RWPE2 (cell line): ENCODE measurements at regions not wholly inside any gene's neighbourhood (a gene's known extent, or its start where the extent isn't known, plus 50 kb on each side); places are given as distances from the start of the nearest gene placed in this dataset.
"Not testable (repeated sequence)": the region's sequence is repeated elsewhere in the genome, so short reads cannot be mapped to it uniquely, and the experiment has no call there.

Source experiments
- ATAC-seq: fragments of 200-7000 bp; cut with Tn5 transposase; 3 replicates; pipeline ENCODE4 v1.9.1; 2021; ENCODE audit warnings: low read depth
- DNase-seq: peaks from one replicate; pipeline ENCODE4 v3.0.0-alpha.2; 2020; ENCODE audit warnings: low spot score
- H3K27ac ChIP-seq: fragments of 450-650 bp; 2 replicates; pipeline ENCODE4 v1.5.1; 2017; ENCODE audit warnings: mild to moderate bottlenecking; ENCODE audit not compliant: poor library complexity, severe bottlenecking
- H3K27me3 ChIP-seq: fragments of 250-450 bp; sonication (Bioruptor Pico); 2 replicates; pipeline ENCODE4 v1.5.1; 2021; ENCODE audit warnings: mild to moderate bottlenecking, moderate library complexity; ENCODE audit not compliant: insufficient read depth, poor library complexity, severe bottlenecking
- H3K36me3 ChIP-seq: fragments of 250-450 bp; sonication (Bioruptor Pico); 2 replicates; pipeline ENCODE4 v1.5.1; 2020; ENCODE audit warnings: low read depth, mild to moderate bottlenecking, moderate library complexity
- H3K4me1 ChIP-seq: fragments of 250-450 bp; sonication (Bioruptor Pico); 2 replicates; pipeline ENCODE4 v1.5.1; 2021; ENCODE audit warnings: mild to moderate bottlenecking, moderate library complexity; ENCODE audit not compliant: insufficient read depth, poor library complexity, severe bottlenecking
- H3K4me3 ChIP-seq: fragments of 250-450 bp; sonication (Bioruptor Pico); 2 replicates; pipeline ENCODE4 v1.5.1; 2021; ENCODE audit warnings: mild to moderate bottlenecking, moderate library complexity; ENCODE audit not compliant: severe bottlenecking
- H3K9me3 ChIP-seq: fragments of 250-450 bp; sonication (Bioruptor Pico); 2 replicates; pipeline ENCODE4 v1.5.1; 2021; ENCODE audit warnings: mild to moderate bottlenecking, moderate library complexity; ENCODE audit not compliant: severe bottlenecking
- TF ChIP-seq, protein P1 (sequence below): fragments of 450-650 bp; IDR thresholded peaks from one replicate; pipeline ENCODE4 v1.5.1; 2017; ENCODE audit warnings: mild to moderate bottlenecking, moderate library complexity; ENCODE audit not compliant: poor library complexity, severe bottlenecking

DNA sequence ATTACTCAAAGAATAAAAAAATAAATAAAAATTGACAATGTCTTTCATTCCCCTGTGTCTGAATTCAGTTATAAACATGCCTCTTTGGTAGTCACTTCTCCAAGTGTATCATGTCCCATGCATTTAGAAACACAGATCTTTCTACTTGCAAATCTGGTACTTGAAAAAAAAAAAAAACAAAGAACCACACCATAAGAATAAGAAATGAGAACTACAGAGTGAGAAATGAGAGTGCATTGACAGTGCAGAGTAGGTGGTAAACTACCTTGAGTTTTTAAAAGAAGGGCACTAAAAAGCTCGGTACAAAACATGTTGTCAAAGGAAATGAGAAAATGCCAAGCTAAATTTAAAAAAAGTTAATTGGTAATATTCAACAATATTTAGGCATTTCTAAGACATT, 123.0 kb downstream of the GPR85 start:
- Histone ChIP-seq H3K27me3 (no peaks in the 10 kb centered on the region), H3K9me3 (no peaks in the 10 kb centered on the region), H3K4me1 (no peaks in the 10 kb centered on the region), H3K27ac (no peak overlapping the region), H3K4me3 (no peak overlapping the region), H3K36me3 (no peaks in the 10 kb centered on the region)
- TF ChIP-seq, protein P1, sequence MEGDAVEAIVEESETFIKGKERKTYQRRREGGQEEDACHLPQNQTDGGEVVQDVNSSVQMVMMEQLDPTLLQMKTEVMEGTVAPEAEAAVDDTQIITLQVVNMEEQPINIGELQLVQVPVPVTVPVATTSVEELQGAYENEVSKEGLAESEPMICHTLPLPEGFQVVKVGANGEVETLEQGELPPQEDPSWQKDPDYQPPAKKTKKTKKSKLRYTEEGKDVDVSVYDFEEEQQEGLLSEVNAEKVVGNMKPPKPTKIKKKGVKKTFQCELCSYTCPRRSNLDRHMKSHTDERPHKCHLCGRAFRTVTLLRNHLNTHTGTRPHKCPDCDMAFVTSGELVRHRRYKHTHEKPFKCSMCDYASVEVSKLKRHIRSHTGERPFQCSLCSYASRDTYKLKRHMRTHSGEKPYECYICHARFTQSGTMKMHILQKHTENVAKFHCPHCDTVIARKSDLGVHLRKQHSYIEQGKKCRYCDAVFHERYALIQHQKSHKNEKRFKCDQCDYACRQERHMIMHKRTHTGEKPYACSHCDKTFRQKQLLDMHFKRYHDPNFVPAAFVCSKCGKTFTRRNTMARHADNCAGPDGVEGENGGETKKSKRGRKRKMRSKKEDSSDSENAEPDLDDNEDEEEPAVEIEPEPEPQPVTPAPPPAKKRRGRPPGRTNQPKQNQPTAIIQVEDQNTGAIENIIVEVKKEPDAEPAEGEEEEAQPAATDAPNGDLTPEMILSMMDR, result no peak
- ATAC-seq, result no peak
- DNase-seq, result no peak

DNA sequence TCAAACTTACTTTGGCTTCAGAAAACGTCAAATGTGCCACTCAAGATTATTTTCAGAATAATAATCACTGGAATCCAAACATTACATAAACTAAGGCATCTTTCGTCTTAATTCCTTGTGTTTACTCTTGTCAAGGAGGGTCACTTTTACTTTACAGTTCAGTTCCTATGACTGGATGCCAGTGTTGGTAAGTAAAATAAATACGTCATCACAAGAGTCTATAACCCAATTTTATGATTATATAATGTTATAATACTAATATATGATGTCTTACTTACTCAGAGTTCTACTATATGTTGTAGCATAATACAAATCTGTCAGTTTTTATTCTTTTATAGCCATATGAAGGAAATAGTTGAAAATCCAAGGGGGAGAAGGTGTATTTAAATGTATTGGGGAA, 123.8 kb downstream of the GPR85 start:
- DNase-seq, result no peak
- Histone ChIP-seq H3K27ac (no peak overlapping the region), H3K36me3 (no peaks in the 10 kb centered on the region), H3K4me3 (no peak overlapping the region), H3K4me1 (no peaks in the 10 kb centered on the region), H3K27me3 (no peaks in the 10 kb centered on the region), H3K9me3 (no peaks in the 10 kb centered on the region)
- no peak for ATAC-seq
- TF ChIP-seq, protein P1, result no peak

DNA sequence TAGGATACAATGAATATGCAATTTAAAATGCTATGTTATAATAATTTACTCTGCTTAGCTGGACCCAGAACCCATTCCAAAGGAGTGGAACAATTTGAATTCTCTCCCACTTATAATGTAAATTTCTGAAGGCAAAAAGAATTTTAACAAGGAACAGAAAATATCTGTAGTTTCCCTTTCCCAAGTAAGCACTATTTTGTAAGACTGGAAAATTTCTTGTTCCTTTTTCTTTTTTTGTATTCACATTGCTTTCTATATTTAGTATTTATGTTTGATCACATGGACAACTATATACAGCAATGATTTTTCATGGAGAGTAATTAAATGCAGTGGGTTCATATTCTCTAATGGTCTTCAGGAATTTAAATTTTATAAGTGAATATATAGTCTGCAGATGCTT, 127.4 kb downstream of the GPR85 start:
- H3K4me3 ChIP-seq, result no peak overlapping the region
- no peaks in the 10 kb centered on the region for H3K27me3 ChIP-seq
- DNase-seq (no peak), ATAC-seq (no peak)
- H3K36me3 ChIP-seq, result no peaks in the 10 kb centered on the region
- TF ChIP-seq, protein P1, result no peak
- H3K4me1 ChIP-seq, result no peaks in the 10 kb centered on the region
- H3K27ac ChIP-seq, result no peak overlapping the region
- no peaks in the 10 kb centered on the region for H3K9me3 ChIP-seq

DNA sequence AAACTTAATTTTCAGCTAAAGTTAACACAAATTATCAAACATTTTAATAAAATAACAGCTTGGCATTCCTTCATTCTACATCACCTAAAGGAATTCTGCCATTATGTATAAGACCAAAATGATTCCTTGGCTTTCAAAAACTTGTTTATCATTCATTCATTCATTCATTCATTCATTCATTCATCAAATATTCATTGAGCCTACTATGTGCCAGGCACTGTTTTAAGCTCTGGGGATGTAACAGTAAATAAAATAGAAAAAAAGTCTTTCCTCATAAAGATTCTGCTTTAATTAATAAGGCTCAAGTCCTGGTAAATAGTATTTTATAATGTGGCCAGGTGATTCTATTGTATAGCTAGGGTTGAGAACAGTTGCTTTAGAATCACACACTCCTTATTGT, 127.9 kb downstream of the GPR85 start:
- no peaks in the 10 kb centered on the region for H3K4me1 ChIP-seq
- TF ChIP-seq, protein P1, result no peak
- no peak overlapping the region for H3K4me3 ChIP-seq
- no peaks in the 10 kb centered on the region for H3K9me3 ChIP-seq
- H3K27ac ChIP-seq, result no peak overlapping the region
- ATAC-seq (no peak), DNase-seq (no peak)
- no peaks in the 10 kb centered on the region for H3K27me3 ChIP-seq
- no peaks in the 10 kb centered on the region for H3K36me3 ChIP-seq

DNA sequence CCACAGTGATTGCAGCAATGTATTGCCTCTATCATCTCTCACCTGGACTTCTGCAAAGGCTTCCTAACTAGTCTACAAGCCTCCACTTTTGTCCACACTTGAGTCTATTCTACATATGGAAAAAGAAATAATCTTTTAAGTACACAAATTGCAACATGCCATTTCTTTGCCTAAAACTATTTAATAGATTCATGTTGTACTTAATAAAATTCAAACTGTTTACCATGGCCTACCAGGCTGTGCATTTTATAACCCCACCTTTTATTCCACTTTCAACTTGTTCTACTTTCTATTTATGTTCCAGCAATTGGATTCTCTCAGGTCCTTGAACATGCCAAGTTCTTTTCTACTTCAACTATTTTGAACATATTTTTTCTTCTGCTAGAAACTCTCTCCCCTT, 128.7 kb downstream of the GPR85 start:
- no peaks in the 10 kb centered on the region for H3K36me3 ChIP-seq
- no peaks in the 10 kb centered on the region for H3K27me3 ChIP-seq
- TF ChIP-seq, protein P1, result no peak
- H3K4me3 ChIP-seq, result no peak overlapping the region
- ATAC-seq (no peak), DNase-seq (no peak)
- no peak overlapping the region for H3K27ac ChIP-seq
- H3K9me3 ChIP-seq, result no peaks in the 10 kb centered on the region
- no peaks in the 10 kb centered on the region for H3K4me1 ChIP-seq

DNA sequence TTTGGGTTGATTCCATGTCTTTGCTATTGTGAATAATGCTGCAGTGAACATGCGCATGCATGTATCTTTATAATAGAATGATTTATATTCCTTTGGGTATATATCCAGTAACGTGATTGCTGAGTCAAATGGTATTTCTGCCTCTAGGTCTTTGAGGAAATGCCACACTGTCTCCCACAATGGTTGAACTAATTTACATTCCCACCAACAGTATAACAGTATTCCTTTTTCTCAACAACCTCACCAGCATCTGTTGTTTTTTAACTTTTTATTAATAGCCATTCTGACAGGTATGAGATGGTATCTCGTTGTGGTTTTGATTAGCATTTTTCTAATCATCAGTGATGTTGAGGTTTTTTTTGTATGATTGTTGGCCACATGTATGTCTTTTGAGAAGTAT, 133.6 kb downstream of the GPR85 start:
- H3K4me3 ChIP-seq, H3K27me3 ChIP-seq, ATAC-seq, H3K9me3 ChIP-seq, DNase-seq, H3K27ac ChIP-seq, H3K36me3 ChIP-seq, H3K4me1 ChIP-seq: not testable (repeated sequence)
